Activated naive CD4-positive, alpha-beta T cell treated with anti-CD3 and anti-CD28 coated beads, Interleukin-2, amount 10 ng/mL, durations not matched to agents 7 days and 5 days (primary cell): ENCODE measurements at regions not wholly inside any gene's neighbourhood (a gene's known extent, or its start where the extent isn't known, plus 50 kb on each side); places are given as distances from the start of the nearest gene placed in this dataset.

Source experiments
- CTCF ChIA-PET: fragments of 350-600 bp; sonication (Branson Sonifier 250); formaldehyde crosslinking; loops from one replicate; lab custom pipeline; 2021; ENCODE audit warnings: antibody characterized with exemption; lab: Charles Lee
- DNase-seq: peaks from one replicate; pipeline ENCODE4 v3.0.0-alpha.2; 2020
- H3K27ac Mint-ChIP-seq: one replicate; pipeline ENCODE4 v1.8.0; 2021; ENCODE audit warnings: mild to moderate bottlenecking, moderate library complexity, mixed read lengths
- H3K27me3 Mint-ChIP-seq: one replicate; pipeline ENCODE4 v1.8.0; 2021; ENCODE audit warnings: mild to moderate bottlenecking, mixed read lengths
- H3K36me3 Mint-ChIP-seq: one replicate; pipeline ENCODE4 v1.8.0; 2021; ENCODE audit warnings: mixed read lengths
- H3K4me1 Mint-ChIP-seq: one replicate; pipeline ENCODE4 v1.8.0; 2021; ENCODE audit warnings: mixed read lengths
- H3K4me3 Mint-ChIP-seq: one replicate; pipeline ENCODE4 v1.8.0; 2021; ENCODE audit warnings: mild to moderate bottlenecking, moderate library complexity, mixed read lengths
- H3K9me3 Mint-ChIP-seq: one replicate; pipeline ENCODE4 v1.8.0; 2021; ENCODE audit warnings: mixed read lengths

GRCh38 chr3:27593173-27593572 lies 109.0 kb upstream of the SLC4A7 start:
- no peak overlapping the region for H3K4me3 Mint-ChIP-seq
- H3K9me3 Mint-ChIP-seq, result peaks cover 2% of the 10 kb centered on the region
- H3K27ac Mint-ChIP-seq, result no peak overlapping the region
- H3K27me3 Mint-ChIP-seq, result no peaks in the 10 kb centered on the region
- peaks cover 35% of the 10 kb centered on the region for H3K4me1 Mint-ChIP-seq
- peaks cover 7% of the 10 kb centered on the region for H3K36me3 Mint-ChIP-seq
- DNase-seq, result no peak
- CTCF ChIA-PET, result no interaction called here

- Mint-ChIP-seq H3K9me3 (peaks cover 2% of the 10 kb centered on the region), H3K4me3 (no peak overlapping the region), H3K27me3 (no peaks in the 10 kb centered on the region), H3K36me3 (peaks cover 7% of the 10 kb centered on the region), H3K4me1 (peaks cover 33% of the 10 kb centered on the region), H3K27ac (peak overlapping the region; percentile 75)
- peak; percentile 34 for DNase-seq
- CTCF ChIA-PET, result no interaction called here
These were observed 107.4 kb upstream of the SLC4A7 start for GRCh38 chr3:27591312-27592210.

GRCh38 chr3:27590437-27591298 lies 106.5 kb upstream of the SLC4A7 start:
- Mint-ChIP-seq H3K4me3 (no peak overlapping the region), H3K36me3 (peaks cover 7% of the 10 kb centered on the region), H3K27me3 (no peaks in the 10 kb centered on the region), H3K27ac (peak overlapping the region; percentile 75), H3K4me1 (peaks cover 26% of the 10 kb centered on the region), H3K9me3 (peaks cover 2% of the 10 kb centered on the region)
- no peak for DNase-seq
- CTCF ChIA-PET, result interaction anchor here (0.6 kb wide), 1 partner anchor 15 kb away, joined by 3 read pairs; no protein-coding TSS in a partner anchor

- Mint-ChIP-seq H3K9me3 (peaks cover 2% of the 10 kb centered on the region), H3K27ac (peak overlapping the region; percentile 1), H3K4me3 (no peak overlapping the region), H3K36me3 (peaks cover 7% of the 10 kb centered on the region), H3K27me3 (no peaks in the 10 kb centered on the region), H3K4me1 (peaks cover 26% of the 10 kb centered on the region)
- DNase-seq, result no peak
- CTCF ChIA-PET, result interaction anchor here (0.6 kb wide), 1 partner anchor 14 kb away, joined by 3 read pairs; no protein-coding TSS in a partner anchor
These were observed 105.6 kb upstream of the SLC4A7 start for GRCh38 chr3:27589795-27590194.

- CTCF ChIA-PET, result no interaction called here
These were observed 101.2 kb upstream of the SLC4A7 start for GRCh38 chr3:27585429-27585828.

GRCh38 chr3:27584874-27585273 lies 100.7 kb upstream of the SLC4A7 start:
- Mint-ChIP-seq H3K4me3 (no peak overlapping the region), H3K27ac (no peak overlapping the region), H3K9me3 (no peaks in the 10 kb centered on the region), H3K27me3 (no peaks in the 10 kb centered on the region), H3K4me1 (peaks cover 3% of the 10 kb centered on the region), H3K36me3 (no peaks in the 10 kb centered on the region)
- CTCF ChIA-PET, result no interaction called here
- DNase-seq, result no peak

More at GRCh38 chr3:27585429-27585828, 101.2 kb upstream of the SLC4A7 start:
- Mint-ChIP-seq H3K4me1 (peaks cover 8% of the 10 kb centered on the region), H3K9me3 (no peaks in the 10 kb centered on the region), H3K4me3 (no peak overlapping the region), H3K27ac (no peak overlapping the region), H3K27me3 (no peaks in the 10 kb centered on the region), H3K36me3 (no peaks in the 10 kb centered on the region)
- no peak for DNase-seq

- H3K36me3 Mint-ChIP-seq, result no peaks in the 10 kb centered on the region
- no peak overlapping the region for H3K4me3 Mint-ChIP-seq
- H3K27me3 Mint-ChIP-seq, result no peaks in the 10 kb centered on the region
- CTCF ChIA-PET, result no interaction called here
- no peak overlapping the region for H3K27ac Mint-ChIP-seq
- no peak for DNase-seq
- H3K9me3 Mint-ChIP-seq, result no peaks in the 10 kb centered on the region
- H3K4me1 Mint-ChIP-seq, result no peaks in the 10 kb centered on the region
These were observed 97.7 kb upstream of the SLC4A7 start for GRCh38 chr3:27581852-27582251.

GRCh38 chr3:27578032-27578431 lies 93.8 kb upstream of the SLC4A7 start:
- CTCF ChIA-PET, result no interaction called here

GRCh38 chr3:27577504-27577903 lies 93.3 kb upstream of the SLC4A7 start:
- Mint-ChIP-seq H3K9me3 (no peaks in the 10 kb centered on the region), H3K27me3 (no peaks in the 10 kb centered on the region), H3K4me1 (no peaks in the 10 kb centered on the region), H3K27ac (no peak overlapping the region), H3K4me3 (no peak overlapping the region), H3K36me3 (no peaks in the 10 kb centered on the region)
- CTCF ChIA-PET, result no interaction called here
- no peak for DNase-seq

More at GRCh38 chr3:27578032-27578431, 93.8 kb upstream of the SLC4A7 start:
- H3K27me3 Mint-ChIP-seq, result no peaks in the 10 kb centered on the region
- no peak for DNase-seq
- H3K4me3 Mint-ChIP-seq, result no peak overlapping the region
- no peaks in the 10 kb centered on the region for H3K4me1 Mint-ChIP-seq
- H3K36me3 Mint-ChIP-seq, result no peaks in the 10 kb centered on the region
- no peak overlapping the region for H3K27ac Mint-ChIP-seq
- H3K9me3 Mint-ChIP-seq, result no peaks in the 10 kb centered on the region

- Mint-ChIP-seq H3K27me3 (no peaks in the 10 kb centered on the region), H3K4me3 (no peak overlapping the region), H3K36me3 (no peaks in the 10 kb centered on the region), H3K9me3 (no peaks in the 10 kb centered on the region), H3K4me1 (no peaks in the 10 kb centered on the region), H3K27ac (no peak overlapping the region)
- CTCF ChIA-PET, result no interaction called here
- no peak for DNase-seq
These were observed 92.0 kb upstream of the SLC4A7 start for GRCh38 chr3:27576171-27576570.

- no peaks in the 10 kb centered on the region for H3K27me3 Mint-ChIP-seq
- DNase-seq, result no peak
- no peak overlapping the region for H3K4me3 Mint-ChIP-seq
- no peaks in the 10 kb centered on the region for H3K4me1 Mint-ChIP-seq
- H3K9me3 Mint-ChIP-seq, result no peaks in the 10 kb centered on the region
- CTCF ChIA-PET, result interaction anchor here (0.7 kb wide), 1 partner anchor 15 kb away, joined by 3 read pairs; no protein-coding TSS in a partner anchor
- no peak overlapping the region for H3K27ac Mint-ChIP-seq
- H3K36me3 Mint-ChIP-seq, result no peaks in the 10 kb centered on the region
These were observed 91.3 kb upstream of the SLC4A7 start for GRCh38 chr3:27575499-27575898.

GRCh38 chr3:27574438-27574795 lies 90.2 kb upstream of the SLC4A7 start:
- H3K27ac Mint-ChIP-seq, result no peak overlapping the region
- H3K9me3 Mint-ChIP-seq, result no peaks in the 10 kb centered on the region
- no peaks in the 10 kb centered on the region for H3K4me1 Mint-ChIP-seq
- no peaks in the 10 kb centered on the region for H3K36me3 Mint-ChIP-seq
- no peak for DNase-seq
- no peak overlapping the region for H3K4me3 Mint-ChIP-seq
- H3K27me3 Mint-ChIP-seq, result no peaks in the 10 kb centered on the region
- CTCF ChIA-PET, result no interaction called here

- DNase-seq, result no peak
- no peak overlapping the region for H3K27ac Mint-ChIP-seq
- CTCF ChIA-PET, result no interaction called here
- H3K4me1 Mint-ChIP-seq, result no peaks in the 10 kb centered on the region
- no peak overlapping the region for H3K4me3 Mint-ChIP-seq
- H3K9me3 Mint-ChIP-seq, result no peaks in the 10 kb centered on the region
- no peaks in the 10 kb centered on the region for H3K36me3 Mint-ChIP-seq
- H3K27me3 Mint-ChIP-seq, result no peaks in the 10 kb centered on the region
These were observed 89.7 kb upstream of the SLC4A7 start for GRCh38 chr3:27573780-27574437.

GRCh38 chr3:27573138-27573537 lies 89.0 kb upstream of the SLC4A7 start:
- Mint-ChIP-seq H3K4me1 (no peaks in the 10 kb centered on the region), H3K27ac (no peak overlapping the region), H3K36me3 (no peaks in the 10 kb centered on the region), H3K9me3 (no peaks in the 10 kb centered on the region), H3K4me3 (no peak overlapping the region), H3K27me3 (no peaks in the 10 kb centered on the region)
- DNase-seq, result no peak
- CTCF ChIA-PET, result no interaction called here
